HepG2 (cell line): ENCODE measurements at regions not wholly inside any gene's neighbourhood (a gene's known extent, or its start where the extent isn't known, plus 50 kb on each side); places are given as distances from the start of the nearest gene placed in this dataset.

Source experiments
- CSRNP2 ChIP-seq: sonication (generic); formaldehyde crosslinking; conservative IDR thresholded peaks from 2 replicates; pipeline ENCODE4 v1.8.0; 2022; ENCODE audit warnings: low read depth, missing genetic modification reagents
- ELK4 ChIP-seq: sonication (generic); formaldehyde crosslinking; IDR thresholded peaks from 2 replicates; pipeline ENCODE4 v1.9.0; 2021; ENCODE audit warnings: missing genetic modification reagents, borderline replicate concordance
- GATAD2A ChIP-seq: IDR thresholded peaks from 2 replicates; pipeline ENCODE4 v1.6.1; 2016
- GLI4 ChIP-seq: sonication (generic); formaldehyde crosslinking; IDR thresholded peaks from 2 replicates; pipeline ENCODE4 v1.5.1; 2020; ENCODE audit warnings: missing genetic modification reagents, mild to moderate bottlenecking, moderate library complexity, borderline replicate concordance
- HBP1 ChIP-seq: IDR thresholded peaks from 2 replicates; pipeline ENCODE4 v1.6.1; 2016; ENCODE audit warnings: low read depth, control low read depth
- KAT8 ChIP-seq: IDR thresholded peaks from 2 replicates; pipeline ENCODE4 v1.6.1; 2016; ENCODE audit warnings: missing genetic modification reagents, missing compliant biosample characterization
- MLXIP ChIP-seq: sonication (generic); formaldehyde crosslinking; IDR thresholded peaks from 2 replicates; pipeline ENCODE4 v1.9.0; 2021; ENCODE audit warnings: missing genetic modification reagents, borderline replicate concordance
- ZSCAN31 ChIP-seq: sonication (generic); formaldehyde crosslinking; IDR thresholded peaks from 2 replicates; pipeline ENCODE4 v1.5.0; 2020; ENCODE audit warnings: low read depth, mild to moderate bottlenecking, missing genetic modification reagents

- peak; percentile 25; the same call in 1 of the 2 replicates for TF ChIP-seq KAT8 (CRISPR knock-in tag)
- TF ChIP-seq MLXIP: no peak
- TF ChIP-seq ZSCAN31 (CRISPR knock-in tag): no peak
- TF ChIP-seq ELK4 (CRISPR knock-in tag): no peak
- TF ChIP-seq GATAD2A (CRISPR knock-in tag): 0 out of 2 replicates have a peak, but pooled peaks have one; percentile 17
- no peak for TF ChIP-seq CSRNP2
- TF ChIP-seq HBP1: no peak
- TF ChIP-seq GLI4 (CRISPR knock-in tag): no peak
Measured at GRCh38 chr18:57953883-57954282, 90.1 kb upstream of the NEDD4L start (continued).
